Spleen (tissue), 7 donors: ENCODE measurements at regions not wholly inside any gene's neighbourhood (a gene's known extent, or its start where the extent isn't known, plus 50 kb on each side); places are given as distances from the start of the nearest gene placed in this dataset.

Experiments used
- POLR2A ChIP-seq, 3 donors: fragments of 450-650 bp; IDR thresholded peaks; one replicate each; pipeline ENCODE4 v1.5.1; 2017; ENCODE audit warnings: antibody characterized with exemption in 3 of 3, mild to moderate bottlenecking in 1 of 3
- TF ChIP-seq, protein P1 (sequence below), 11 experiments: fragments of 200-600 bp in 7 of 11; fragments of 450-650 bp in 4 of 11; sonication (generic) in 4 of 11; IDR thresholded peaks in 8 of 11; conservative IDR thresholded peaks in 3 of 11; 1 replicate in 7 of 11; 2 replicates in 4 of 11; pipeline versions ENCODE4 v1.4.0 to v1.8.0; 2016 to 2021; ENCODE audit warnings: antibody characterized with exemption in 11 of 11, inconsistent platforms in 4 of 11, mild to moderate bottlenecking in 1 of 11
- donor health status: DM: no; HTN: no; CAD: no; lungs with moderate emphysema.
- donor health status: DM: no; HTN: no; CAD: no.
- donor health status: DM: no; HTN: no; CAD: no.

DNA sequence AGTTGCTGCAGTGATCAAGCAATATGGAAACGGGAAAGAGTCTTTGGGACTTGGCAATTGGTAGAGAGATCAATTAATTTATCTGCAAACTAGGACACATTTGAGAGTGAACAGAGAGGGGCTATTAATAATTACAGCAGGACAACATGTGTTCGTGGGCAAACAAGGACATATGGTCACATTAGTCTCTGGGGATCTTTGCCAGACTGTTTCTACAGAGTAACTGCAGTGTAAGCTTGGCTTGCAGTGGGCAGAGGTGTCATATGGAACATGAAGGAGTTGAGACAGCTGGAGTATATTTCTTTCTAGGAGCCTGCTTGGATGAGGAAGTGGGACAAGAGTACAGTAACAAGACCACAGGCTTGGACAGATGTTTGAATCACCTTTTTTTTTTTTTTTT, 232.1 kb upstream of the LYZL1 start:
- TF ChIP-seq, protein P1, sequence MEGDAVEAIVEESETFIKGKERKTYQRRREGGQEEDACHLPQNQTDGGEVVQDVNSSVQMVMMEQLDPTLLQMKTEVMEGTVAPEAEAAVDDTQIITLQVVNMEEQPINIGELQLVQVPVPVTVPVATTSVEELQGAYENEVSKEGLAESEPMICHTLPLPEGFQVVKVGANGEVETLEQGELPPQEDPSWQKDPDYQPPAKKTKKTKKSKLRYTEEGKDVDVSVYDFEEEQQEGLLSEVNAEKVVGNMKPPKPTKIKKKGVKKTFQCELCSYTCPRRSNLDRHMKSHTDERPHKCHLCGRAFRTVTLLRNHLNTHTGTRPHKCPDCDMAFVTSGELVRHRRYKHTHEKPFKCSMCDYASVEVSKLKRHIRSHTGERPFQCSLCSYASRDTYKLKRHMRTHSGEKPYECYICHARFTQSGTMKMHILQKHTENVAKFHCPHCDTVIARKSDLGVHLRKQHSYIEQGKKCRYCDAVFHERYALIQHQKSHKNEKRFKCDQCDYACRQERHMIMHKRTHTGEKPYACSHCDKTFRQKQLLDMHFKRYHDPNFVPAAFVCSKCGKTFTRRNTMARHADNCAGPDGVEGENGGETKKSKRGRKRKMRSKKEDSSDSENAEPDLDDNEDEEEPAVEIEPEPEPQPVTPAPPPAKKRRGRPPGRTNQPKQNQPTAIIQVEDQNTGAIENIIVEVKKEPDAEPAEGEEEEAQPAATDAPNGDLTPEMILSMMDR (IDR thresholded peaks at IDR 0.05 in 8 of 11, conservative IDR thresholded peaks at IDR 0.05 in 3 of 11): no peak
- no peak for TF ChIP-seq POLR2A (IDR thresholded peaks at IDR 0.05)
